GM19240 (cell line): ENCODE measurements at regions not wholly inside any gene's neighbourhood (a gene's known extent, or its start where the extent isn't known, plus 50 kb on each side); places are given as distances from the start of the nearest gene placed in this dataset.
"Not testable (repeated sequence)": the region's sequence is repeated elsewhere in the genome, so short reads cannot be mapped to it uniquely, and the experiment has no call there.

ENCODE experiments used
- DNase-seq: peaks from one replicate; pipeline ENCODE4 v3.0.0; 2011; ENCODE audit warnings: low spot score; ENCODE audit not compliant: insufficient read length

- DNase-seq, result no peak
Observed at GRCh38 chr1:229146647-229147046, 124.3 kb upstream of the RAB4A start.

GRCh38 chr1:229147072-229147471 lies 123.8 kb upstream of the RAB4A start:
- DNase-seq, result no peak

GRCh38 chr1:229148041-229148671 lies 122.8 kb upstream of the RAB4A start:
- no peak for DNase-seq

- no peak for DNase-seq
Observed at GRCh38 chr1:229148743-229149142, 122.2 kb upstream of the RAB4A start.

- no peak for DNase-seq
Observed at GRCh38 chr1:229149435-229149834, 121.5 kb upstream of the RAB4A start.

GRCh38 chr1:229150518-229150917 lies 120.4 kb upstream of the RAB4A start:
- DNase-seq, result no peak

- not testable (repeated sequence) for DNase-seq
Observed at GRCh38 chr1:229151412-229151811, 119.5 kb upstream of the RAB4A start.

- no peak for DNase-seq
Observed at GRCh38 chr1:229152311-229152710, 118.6 kb upstream of the RAB4A start.

- DNase-seq, result no peak
Observed at GRCh38 chr1:229153955-229154548, 116.9 kb upstream of the RAB4A start.

- no peak for DNase-seq
Observed at GRCh38 chr1:229154811-229155210, 116.1 kb upstream of the RAB4A start.

GRCh38 chr1:229155472-229155871 lies 115.4 kb upstream of the RAB4A start:
- no peak for DNase-seq

- DNase-seq, result no peak
Observed at GRCh38 chr1:229156872-229157271, 114.0 kb upstream of the RAB4A start.

GRCh38 chr1:229157480-229157879 lies 113.4 kb upstream of the RAB4A start:
- DNase-seq, result no peak

- no peak for DNase-seq
Observed at GRCh38 chr1:229158341-229158921, 112.5 kb upstream of the RAB4A start.

- DNase-seq, result no peak
Observed at GRCh38 chr1:229158927-229159326, 112.0 kb upstream of the RAB4A start.

- no peak for DNase-seq
Observed at GRCh38 chr1:229159668-229160544, 111.0 kb upstream of the RAB4A start.

- DNase-seq, result no peak
Observed at GRCh38 chr1:229161740-229162139, 109.2 kb upstream of the RAB4A start.

GRCh38 chr1:229162825-229163515 lies 107.9 kb upstream of the RAB4A start:
- DNase-seq, result no peak

GRCh38 chr1:229164348-229164747 lies 106.6 kb upstream of the RAB4A start:
- DNase-seq, result no peak

GRCh38 chr1:229164836-229165735 lies 105.8 kb upstream of the RAB4A start:
- DNase-seq, result no peak
